GM12801 (cell line): ENCODE measurements at regions not wholly inside any gene's neighbourhood (a gene's known extent, or its start where the extent isn't known, plus 50 kb on each side); places are given as distances from the start of the nearest gene placed in this dataset.

Experiments used
- CTCF ChIP-seq: IDR thresholded peaks from one replicate; pipeline ENCODE4 v1.5.1; 2011; ENCODE audit warnings: control low read depth; ENCODE audit not compliant: insufficient read length; ENCODE audit errors: extremely low read depth

GRCh38 chr16:9389543-9390207 lies 298.2 kb downstream of the HAPSTR1 start:
- no peak for TF ChIP-seq CTCF

GRCh38 chr16:9392956-9393355 lies 301.5 kb downstream of the HAPSTR1 start:
- no peak for TF ChIP-seq CTCF

DNA sequence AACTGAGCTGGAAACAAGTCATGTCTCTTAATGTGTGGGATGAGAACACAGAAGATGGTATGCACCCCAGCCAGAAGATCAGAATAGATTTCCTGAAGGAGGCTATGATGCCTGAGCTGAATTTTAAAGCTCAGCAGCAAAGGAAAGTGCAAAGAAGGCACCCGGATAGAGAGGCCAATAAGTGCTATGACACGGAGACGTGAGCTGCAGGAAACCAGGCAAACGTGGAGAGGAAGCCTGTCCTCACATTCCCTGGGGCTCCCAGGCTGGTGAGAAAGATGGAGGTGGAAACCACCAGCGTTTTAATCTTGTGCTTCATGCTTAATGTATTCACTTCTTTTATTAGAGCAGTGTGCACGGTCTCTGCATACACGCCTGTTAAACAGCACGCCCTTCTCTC lies 302.1 kb downstream of the HAPSTR1 start:
- TF ChIP-seq CTCF, result no peak

GRCh38 chr16:9395958-9396359 lies 304.5 kb downstream of the HAPSTR1 start:
- no peak for TF ChIP-seq CTCF

DNA sequence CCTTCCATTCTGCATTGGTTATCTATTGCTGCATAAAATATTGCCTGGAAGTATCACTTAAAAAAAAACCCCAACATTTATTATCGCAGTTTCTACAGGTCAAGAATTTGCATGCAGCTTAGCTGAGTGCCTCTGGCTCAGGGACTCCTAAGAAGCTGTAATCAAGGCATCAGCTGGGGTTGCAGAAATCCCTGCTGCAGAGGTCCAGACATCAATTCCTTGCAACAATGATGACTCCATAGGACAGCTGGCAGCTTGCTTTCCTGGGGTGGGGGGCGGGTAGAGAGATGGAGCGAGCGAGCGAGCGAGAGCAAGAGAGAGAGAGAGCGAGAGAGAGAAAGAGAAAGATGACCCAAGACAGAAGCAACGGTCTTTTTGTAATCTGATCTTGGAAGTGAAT lies 308.1 kb downstream of the HAPSTR1 start:
- TF ChIP-seq CTCF, result no peak

DNA sequence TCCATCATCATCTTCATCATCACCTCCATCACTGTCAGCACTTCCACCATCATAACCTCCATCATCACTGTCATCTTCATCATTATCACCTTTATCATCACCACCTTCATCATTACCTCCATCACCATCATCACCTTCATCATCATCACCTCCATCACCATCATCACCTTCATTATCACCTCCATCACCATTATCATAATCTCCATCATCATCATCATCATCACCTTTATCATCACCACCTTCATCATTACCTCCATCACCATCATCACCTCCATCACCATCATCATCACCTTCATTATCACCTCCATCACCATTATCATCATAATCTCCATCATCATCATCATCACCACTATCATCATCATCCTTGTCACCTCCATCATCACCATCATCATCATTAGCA lies 309.7 kb downstream of the HAPSTR1 start:
- TF ChIP-seq CTCF, result no peak

GRCh38 chr16:9402293-9402860 lies 310.9 kb downstream of the HAPSTR1 start:
- no peak for TF ChIP-seq CTCF
